Heart right ventricle (tissue), 16 donors: ENCODE measurements at regions not wholly inside any gene's neighbourhood (a gene's known extent, or its start where the extent isn't known, plus 50 kb on each side); places are given as distances from the start of the nearest gene placed in this dataset.

Experiments
- ATAC-seq, 8 donors: fragments of 200-7000 bp; cut with Tn5 transposase; one replicate each; pipeline ENCODE4 v1.9.1; 2020; ENCODE audit warnings: mild to moderate bottlenecking in 8 of 8, moderate library complexity in 8 of 8, moderate number of reproducible peaks in 1 of 8
- DNase-seq, 2 donors: peaks; one replicate each; pipeline ENCODE4 v3.0.0-alpha.2; 2020
- H3K27ac ChIP-seq, 10 donors: fragments of 200-600 bp; sonication (generic) in 2 of 10; one replicate each; pipeline versions ENCODE4 v1.5.0 to v1.8.0; 2020 to 2022; ENCODE audit warnings: mild to moderate bottlenecking in 3 of 10
- H3K27me3 ChIP-seq, 7 donors: fragments of 200-600 bp; one replicate each; pipeline ENCODE4 v1.8.0; 2021 to 2022; ENCODE audit warnings: mild to moderate bottlenecking in 2 of 7
- H3K36me3 ChIP-seq, 9 donors: fragments of 200-600 bp; sonication (generic) in 1 of 9; one replicate each; pipeline versions ENCODE4 v1.5.0 to v1.8.0; 2020 to 2022; ENCODE audit warnings: mild to moderate bottlenecking in 2 of 9
- H3K4me1 ChIP-seq, 9 donors: fragments of 200-600 bp; sonication (generic) in 1 of 9; one replicate each; pipeline versions ENCODE4 v1.5.0 to v1.8.0; 2020 to 2022; ENCODE audit warnings: mild to moderate bottlenecking in 4 of 9
- H3K4me3 ChIP-seq, 10 donors: fragments of 200-600 bp; sonication (generic) in 2 of 10; one replicate each; pipeline versions ENCODE4 v1.5.0 to v1.8.0; 2020 to 2022; ENCODE audit warnings: mild to moderate bottlenecking in 7 of 10, moderate library complexity in 2 of 10
- H3K9me3 ChIP-seq, 11 donors: fragments of 200-600 bp in 10 of 11; sonication (generic) in 2 of 11; one replicate each; pipeline versions ENCODE4 v1.5.0 to v1.8.0; 2013 to 2022; ENCODE audit warnings: mild to moderate bottlenecking in 2 of 11, control low read depth in 1 of 11, moderate library complexity in 1 of 11
- CTCF ChIP-seq, 9 donors: fragments of 200-600 bp; sonication (generic) in 2 of 9; IDR thresholded peaks; one replicate each; pipeline versions ENCODE4 v1.5.0 to v1.8.0; 2021 to 2022; ENCODE audit warnings: antibody characterized with exemption in 9 of 9, mild to moderate bottlenecking in 5 of 9, moderate library complexity in 1 of 9
- WGBS, 2 donors: extraction: QIAGEN DNeasy Blood & Tissue Kit; methylation state at CpG; one replicate each; pipeline ENCODE4 v1.1.7; 2013; ENCODE audit warnings: inconsistent platforms in 1 of 2; 5-methylcytosine and 5-hydroxymethylcytosine counted together
- intact Hi-C, 10 donors: fragments of 100-400 bp; cut with DNase I; formaldehyde crosslinking; loops; one replicate each; pipeline versions ENCODE4 v1.11.1 to v1.14.2; 2022
- donor health status: Arrhythmogenic right ventricular cardiomyopathy.
- donor health status: ischemic (EF 13 %, LVEDD 7.1; RV severe dilation, severe dysfunction).
- donor health status: healthy with polysubstance abuse.
- donor health status: DM: no; HTN: yes; CAD: no.
- donor health status: DM: no; HTN: no; CAD: no.
- donor health status: ischemic (EF 25% LVEDD 6.9; RV normal size, moderate dysfunction).
- donor health status: ischemic (EF 25% LVEDD 5.7; RV mildly dilated, moderate dysfunction).
- donor health status: healthy.
- donor health status: DM: yes; HTN: yes; CAD: no.
- donor health status: Ischemic cardiomyopathy.
- donor health status: ischemic (EF 35%, LVEDD 5.7; RV mildly dilated, moderate dysfunction).
- donor health status: nonischemic (EF 11% LVEDD 7.7; RV severe dilation, severe dysfunction).
- donor health status: DM: yes; HTN: yes; CAD: no.
- donor health status: PGD.
- donor health status: ischemic (EF 29% LVEDD 5.4; RV normal size, mild dysfunction).
- donor health status: nonischemic (EF 23%, LVEDD 6.1; RV moderate dilation, normal function).

- 17 to 19% methylated on average over 6 of the region's 6 CpGs for WGBS, 2 donors
These were observed 333.8 kb upstream of the CTNND2 start for GRCh38 chr5:12237837-12238575.

DNA sequence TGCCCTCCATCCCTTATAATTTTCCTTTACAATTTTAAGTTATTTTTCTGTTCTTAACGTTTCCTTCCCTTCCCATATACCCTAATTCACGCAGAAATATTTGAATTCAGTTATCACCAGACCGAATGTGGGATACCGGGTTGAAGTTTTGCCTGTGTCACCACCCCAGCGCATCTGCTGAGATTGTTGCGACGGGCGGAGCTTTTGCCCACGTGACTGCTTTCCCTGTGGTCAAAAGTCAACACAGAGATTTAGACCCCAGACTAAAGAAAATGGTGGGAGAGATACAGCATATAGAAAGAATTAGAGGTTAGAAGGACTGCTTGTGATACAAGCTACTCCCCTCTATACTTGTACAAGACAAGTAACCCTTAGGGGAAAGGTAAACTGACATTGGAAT, 326.4 kb upstream of the CTNND2 start:
- intact Hi-C loops: loop anchor here in 1 of 10 donors (5.0 kb wide), 1 partner anchor 1417 kb away; no protein-coding TSS in a partner anchor
- Histone ChIP-seq H3K27ac (no peak overlapping the region), H3K36me3 (no peaks in the 10 kb centered on the region), H3K4me3 (no peak overlapping the region), H3K9me3 (peaks cover 0 to 57% (median 0%) of the 10 kb centered on the region in 11 donors), H3K27me3 (no peaks in the 10 kb centered on the region), H3K4me1 (no peaks in the 10 kb centered on the region)
- ATAC-seq (no peak), DNase-seq (no peak)
- WGBS, 2 donors: 78% methylated on average over 9 of the region's 9 CpGs
- TF ChIP-seq CTCF (IDR thresholded peaks at IDR 0.05): no peak

More at GRCh38 chr5:12237837-12238575, 333.8 kb upstream of the CTNND2 start:
- H3K36me3 ChIP-seq: no peaks in the 10 kb centered on the region
- ATAC-seq: no peak
- peaks cover 0 to 25% (median 2%) of the 10 kb centered on the region in 11 donors for H3K9me3 ChIP-seq
- no peak for TF ChIP-seq CTCF (IDR thresholded peaks at IDR 0.05)
- H3K27ac ChIP-seq: no peak overlapping the region
- H3K4me1 ChIP-seq: no peaks in the 10 kb centered on the region
- H3K4me3 ChIP-seq: no peak overlapping the region
- no peaks in the 10 kb centered on the region for H3K27me3 ChIP-seq
- DNase-seq: no peak
- intact Hi-C loops: no loop called here

GRCh38 chr5:12217039-12217438, 312.8 kb upstream of the CTNND2 start:
- Histone ChIP-seq H3K36me3 (no peaks in the 10 kb centered on the region), H3K4me3 (no peak overlapping the region), H3K27ac (no peak overlapping the region), H3K9me3 (peaks cover 0 to 72% (median 6%) of the 10 kb centered on the region in 11 donors), H3K27me3 (no peaks in the 10 kb centered on the region), H3K4me1 (no peaks in the 10 kb centered on the region)
- ATAC-seq: no peak
- TF ChIP-seq CTCF (IDR thresholded peaks at IDR 0.05): no peak
- WGBS, 2 donors: 54 to 70% methylated on average over 2 of the region's 2 CpGs
- intact Hi-C loops: no loop called here
- no peak for DNase-seq

- Histone ChIP-seq H3K27me3 (no peaks in the 10 kb centered on the region), H3K9me3 (peaks cover 0 to 66% (median 6%) of the 10 kb centered on the region in 11 donors), H3K4me1 (no peaks in the 10 kb centered on the region), H3K27ac (no peak overlapping the region), H3K36me3 (no peaks in the 10 kb centered on the region), H3K4me3 (no peak overlapping the region)
- 61 to 63% methylated on average over 2 of the region's 2 CpGs for WGBS, 2 donors
- no peak for DNase-seq
- intact Hi-C loops: no loop called here
- no peak for ATAC-seq
- no peak for TF ChIP-seq CTCF (IDR thresholded peaks at IDR 0.05)
These were observed 310.2 kb upstream of the CTNND2 start for GRCh38 chr5:12214267-12215015.
